HG03175 (cell line): ENCODE measurements at regions not wholly inside any gene's neighbourhood (a gene's known extent, or its start where the extent isn't known, plus 50 kb on each side); places are given as distances from the start of the nearest gene placed in this dataset.
A peak's percentile ranks its signal among the peaks of the same experiment; 100 is the strongest.

Source experiments
- ATAC-seq: cut with Tn5 transposase; IDR thresholded peaks from one replicate; pipeline ENCODE4 v1.9.1; 2021; ENCODE audit warnings: mild to moderate bottlenecking, moderate library complexity; ENCODE audit not compliant: unreplicated experiment

DNA sequence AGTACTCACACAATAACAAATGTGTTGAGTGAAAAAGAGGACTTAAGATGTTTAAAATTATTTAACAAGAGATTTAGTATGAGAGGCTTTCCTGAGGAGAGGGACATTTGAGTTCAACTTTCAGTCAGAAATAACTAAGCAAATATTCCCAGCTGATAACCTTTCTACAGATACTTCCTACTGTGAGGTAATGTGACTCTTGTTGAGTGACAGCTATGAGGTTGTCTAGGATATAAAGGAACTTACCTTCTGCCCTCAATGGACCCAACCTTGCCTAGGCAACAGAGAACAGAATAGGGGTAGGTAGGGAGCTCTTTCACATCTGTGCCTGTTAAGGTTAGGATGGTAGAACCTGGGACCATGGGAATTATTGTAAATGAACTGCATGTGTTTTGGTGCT is 54.7 kb downstream of the GLUD2 start:
- no peak for ATAC-seq

GRCh38 chrX:121103381-121103780 is 56.0 kb downstream of the GLUD2 start:
- ATAC-seq, result no peak

DNA sequence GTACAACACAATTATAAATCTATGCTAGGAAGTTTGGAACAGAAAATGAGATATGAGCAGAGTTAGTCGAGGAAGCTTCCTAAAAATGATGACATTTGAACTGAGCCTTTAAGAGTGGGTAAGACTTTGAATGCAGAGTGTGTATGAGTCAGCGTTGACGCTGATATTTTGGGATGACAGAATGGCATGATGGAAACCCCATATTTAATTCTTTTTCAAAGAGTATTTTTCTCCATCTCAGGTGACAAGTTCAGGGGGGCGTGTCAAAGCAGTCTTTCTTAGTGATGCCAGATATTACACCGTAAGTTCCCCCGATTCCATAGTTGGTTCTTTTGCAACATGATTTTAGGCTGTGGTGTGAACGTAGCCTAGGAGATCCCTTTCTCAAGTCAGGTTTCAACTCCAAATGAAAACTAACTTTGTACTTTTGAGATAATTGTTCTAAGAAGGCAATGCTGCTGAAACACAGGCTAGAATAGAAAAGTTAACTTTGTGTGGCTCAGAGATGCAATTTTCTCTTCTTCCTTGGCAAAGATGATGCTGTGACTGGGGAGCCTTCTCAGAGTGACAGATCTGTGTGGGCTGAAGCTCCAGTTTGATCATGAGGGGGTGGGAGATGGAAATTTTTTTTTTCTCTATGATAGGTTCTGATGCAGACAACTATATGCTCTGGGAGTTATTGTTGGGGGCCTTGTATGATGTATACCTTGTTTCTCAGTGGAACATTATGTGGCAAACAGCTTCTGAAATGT is 59.2 kb downstream of the GLUD2 start:
- no peak for ATAC-seq

GRCh38 chrX:121109986-121110385 is 62.6 kb downstream of the GLUD2 start:
- no peak for ATAC-seq

GRCh38 chrX:121110536-121110935 is 63.1 kb downstream of the GLUD2 start:
- ATAC-seq, result no peak

DNA sequence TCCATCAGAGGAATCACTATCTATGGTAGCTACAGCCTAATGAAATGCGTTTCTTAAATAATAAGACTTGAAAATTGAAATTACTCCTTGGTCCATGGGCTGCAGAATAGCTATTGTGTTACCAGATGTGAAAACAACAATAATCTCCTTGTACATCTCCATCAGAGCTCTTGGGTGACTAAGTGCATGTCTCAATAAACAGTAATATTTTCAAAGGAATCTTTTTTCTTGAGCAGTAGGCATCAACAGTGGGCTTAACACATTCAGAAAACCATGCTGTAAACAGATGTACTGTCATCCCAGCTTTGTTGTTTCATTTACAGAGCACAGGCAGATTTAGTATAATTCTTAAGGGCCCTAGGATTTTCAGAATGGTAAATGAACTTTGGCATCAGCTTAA is 67.3 kb downstream of the GLUD2 start:
- ATAC-seq, result no peak

- ATAC-seq, result no peak
Observed at GRCh38 chrX:121120690-121121605, 73.5 kb downstream of the GLUD2 start.

GRCh38 chrX:121122332-121122731 is 74.9 kb downstream of the GLUD2 start:
- no peak for ATAC-seq

DNA sequence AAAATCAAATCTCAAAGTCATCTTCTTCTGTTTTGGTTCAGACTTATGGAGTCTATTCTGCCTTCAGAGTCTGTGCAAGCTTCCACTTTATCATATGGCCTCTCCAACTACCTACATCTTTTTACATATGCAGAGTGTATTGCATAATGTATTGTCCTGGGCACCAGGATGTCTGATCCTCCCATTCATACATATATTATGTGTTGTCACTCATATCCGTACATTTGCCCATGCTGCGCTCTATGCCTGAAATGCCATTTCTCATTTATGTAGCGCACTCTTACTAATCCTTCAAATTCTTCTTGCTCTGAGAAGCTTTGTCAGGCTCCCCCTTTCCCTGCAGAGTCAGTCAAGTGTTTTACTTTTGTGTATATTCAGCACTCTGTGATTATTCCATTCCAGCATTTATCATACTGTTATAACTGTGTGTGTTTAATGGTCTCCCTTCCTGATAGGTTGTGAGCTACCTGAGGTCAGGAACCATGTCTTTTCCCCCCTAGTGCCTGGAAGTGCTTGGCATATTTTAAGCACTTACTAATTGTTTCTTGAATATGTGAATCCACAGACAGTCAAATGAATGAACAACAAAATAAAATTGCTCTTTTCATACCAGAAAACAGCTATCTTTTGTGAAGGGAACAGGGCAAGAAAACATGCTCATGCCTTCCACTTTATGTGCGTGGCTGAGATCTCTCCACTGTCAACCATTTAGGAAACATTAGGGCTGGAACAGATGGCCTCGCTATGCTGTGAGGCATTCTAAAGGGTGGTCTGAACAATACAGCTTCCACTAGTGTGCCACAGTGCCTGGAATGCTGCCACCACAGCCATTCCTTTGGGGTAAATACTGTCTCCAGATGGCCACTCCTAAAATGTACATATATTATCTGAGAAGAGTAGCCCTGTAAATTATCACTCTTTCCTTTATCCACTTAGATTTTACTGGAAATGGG is 81.8 kb downstream of the GLUD2 start:
- no peak for ATAC-seq

- no peak for ATAC-seq
Observed at GRCh38 chrX:121132675-121133074, 85.3 kb downstream of the GLUD2 start.

DNA sequence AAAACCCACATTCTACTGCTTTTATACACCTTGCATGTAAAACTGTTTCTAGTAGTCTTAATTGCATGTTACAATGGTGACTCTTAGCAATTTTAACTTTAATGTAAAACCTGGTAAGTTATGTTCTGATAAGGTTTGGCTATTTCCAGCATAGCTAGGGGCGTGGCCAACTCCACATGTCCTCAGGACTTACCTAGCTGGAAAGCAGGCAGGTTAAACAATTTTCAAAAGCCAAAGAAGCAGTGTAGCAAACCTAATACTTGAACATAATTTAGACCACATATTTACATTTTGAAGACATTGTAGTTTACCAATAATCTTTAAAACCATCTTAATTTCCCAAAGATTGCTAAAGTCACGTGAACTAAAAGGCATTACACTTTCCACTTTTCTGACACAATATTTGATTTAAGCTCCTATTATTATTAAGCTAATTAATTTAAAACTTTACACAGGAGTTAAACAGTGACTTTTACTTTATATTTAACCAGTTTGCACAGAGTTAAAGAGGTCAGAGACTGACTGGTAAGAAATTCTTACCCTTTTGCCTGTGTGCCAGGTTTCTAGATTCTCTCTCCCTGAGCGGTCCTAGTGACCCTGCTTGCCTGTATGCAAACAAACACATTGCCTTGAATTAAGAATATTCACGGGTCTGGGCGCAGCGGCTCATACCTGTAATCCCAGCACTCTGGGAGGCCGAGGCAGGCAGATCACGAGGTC is 88.2 kb downstream of the GLUD2 start:
- ATAC-seq, result no peak

- no peak for ATAC-seq
Observed at GRCh38 chrX:121146059-121146628, 98.7 kb downstream of the GLUD2 start.

- no peak for ATAC-seq
Observed at GRCh38 chrX:121150217-121150616, 102.8 kb downstream of the GLUD2 start.

- peak; percentile 77 for ATAC-seq
Observed at GRCh38 chrX:121151293-121151692, 103.9 kb downstream of the GLUD2 start.

DNA sequence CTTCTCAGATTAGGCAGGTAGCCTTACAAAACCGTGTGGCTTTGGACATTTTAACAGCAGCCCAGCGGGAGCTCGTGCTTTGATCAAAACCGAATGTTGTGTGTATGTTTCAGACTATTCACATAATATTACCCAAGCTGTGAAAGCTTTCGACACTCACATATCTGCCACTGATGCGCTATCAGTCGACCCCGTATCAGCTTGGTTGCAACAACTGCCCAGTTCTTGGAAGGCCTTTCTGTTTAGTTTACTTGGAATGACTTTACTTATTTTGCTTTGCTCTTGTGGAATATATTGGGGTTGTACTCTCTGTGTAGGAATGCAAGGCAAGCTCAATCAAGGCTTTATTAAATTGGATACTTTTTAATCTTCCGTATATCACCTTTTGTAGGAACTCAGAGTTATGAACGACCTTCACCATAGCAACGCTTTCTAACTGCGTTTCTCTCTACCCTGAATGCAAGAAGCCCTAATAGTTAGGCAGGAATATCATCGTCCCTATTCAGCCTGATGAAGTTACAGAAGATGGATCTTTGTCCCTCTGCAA is 107.5 kb downstream of the GLUD2 start:
- no peak for ATAC-seq

- ATAC-seq, result peak; percentile 77
Observed at GRCh38 chrX:121160987-121161386, 113.6 kb downstream of the GLUD2 start.

GRCh38 chrX:121161501-121161933 is 114.1 kb downstream of the GLUD2 start:
- ATAC-seq, result peak; percentile 44

GRCh38 chrX:121163443-121163842 is 116.0 kb downstream of the GLUD2 start:
- ATAC-seq, result no peak

DNA sequence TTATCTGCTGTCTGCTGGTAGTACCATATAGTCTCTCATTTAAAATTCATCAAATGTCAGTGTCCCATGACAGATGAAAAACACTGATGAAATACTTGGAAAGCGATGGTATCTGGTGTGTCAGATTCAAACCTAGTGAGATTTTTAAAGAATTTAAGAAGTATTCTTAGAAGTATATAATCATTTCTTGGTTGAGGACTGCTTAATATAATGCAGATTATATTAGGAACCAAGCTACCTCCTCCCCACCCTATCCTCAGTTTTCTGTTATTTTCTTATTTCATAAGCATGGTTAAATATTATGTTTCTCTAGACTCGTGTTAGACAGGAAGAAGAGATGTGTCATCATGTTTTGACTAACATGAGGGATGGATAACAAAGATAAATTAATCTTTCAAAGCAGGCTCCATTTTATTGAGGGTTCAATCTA is 118.5 kb downstream of the GLUD2 start:
- no peak for ATAC-seq
